Myocyte (in vitro differentiated cells): ENCODE measurements at regions not wholly inside any gene's neighbourhood (a gene's known extent, or its start where the extent isn't known, plus 50 kb on each side); places are given as distances from the start of the nearest gene placed in this dataset.
"Not testable (repeated sequence)": the region's sequence is repeated elsewhere in the genome, so short reads cannot be mapped to it uniquely, and the experiment has no call there.

Experiments
- DNase-seq: peaks from one replicate; pipeline ENCODE4 v3.0.0-alpha.2; 2012; ENCODE audit warnings: low read depth

GRCh38 chr10:36499693-36500092, 625.7 kb upstream of the ANKRD30A start:
- DNase-seq: no peak

DNA sequence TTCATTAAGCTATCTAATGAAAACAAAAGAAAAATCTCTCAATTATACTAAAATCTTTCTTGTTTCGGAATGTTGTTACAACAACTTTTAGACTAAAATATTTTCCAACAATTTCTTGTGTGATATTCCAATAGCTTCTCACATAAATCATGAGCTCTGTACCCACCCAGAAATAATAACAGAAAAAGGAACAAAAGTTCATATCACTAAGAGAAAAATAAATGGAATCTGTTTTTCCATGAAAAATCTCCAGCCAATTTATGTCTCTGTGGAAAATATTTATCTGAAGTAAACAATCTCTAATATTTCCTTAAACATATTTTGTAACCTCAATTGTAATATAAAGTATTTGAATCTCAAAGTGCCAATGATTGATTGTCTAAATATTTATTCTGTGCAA, 628.6 kb upstream of the ANKRD30A start:
- no peak for DNase-seq

DNA sequence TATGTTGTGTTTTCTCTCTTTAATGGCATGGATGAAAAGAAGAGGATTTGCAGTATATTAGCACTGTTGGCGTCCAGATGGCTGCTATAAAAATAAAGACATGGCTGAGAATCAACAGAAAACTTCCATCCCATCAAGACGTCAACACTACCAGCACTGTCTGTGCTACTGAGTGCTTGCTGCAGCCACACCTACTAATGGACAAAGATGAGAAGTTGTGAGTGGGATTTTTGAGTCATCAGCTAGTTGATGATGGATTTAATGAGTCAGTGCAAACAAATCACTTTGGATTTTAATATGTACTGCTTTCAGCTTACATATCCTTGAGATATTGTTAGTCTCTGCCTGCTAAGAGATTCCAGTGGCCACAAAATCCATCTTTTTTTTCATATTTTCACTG, 631.0 kb upstream of the ANKRD30A start:
- peak; percentile 47 for DNase-seq

DNA sequence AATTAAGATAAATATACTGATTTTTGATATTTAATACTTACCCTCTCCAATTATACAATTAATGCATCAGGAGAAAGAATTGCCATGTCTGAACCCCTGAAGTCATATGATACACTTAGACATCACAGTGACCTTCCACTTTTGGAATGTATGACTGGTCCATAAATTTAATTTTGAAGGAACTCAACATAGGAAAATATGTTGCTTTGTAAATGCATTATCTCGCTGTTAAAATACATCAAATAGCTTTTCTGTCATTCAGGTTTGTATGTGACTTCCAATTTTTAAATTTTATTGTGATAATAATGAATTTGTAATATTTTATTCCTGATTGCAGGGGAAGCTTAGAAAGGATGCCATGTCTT, 631.9 kb upstream of the ANKRD30A start:
- peak; percentile 30 for DNase-seq

DNA sequence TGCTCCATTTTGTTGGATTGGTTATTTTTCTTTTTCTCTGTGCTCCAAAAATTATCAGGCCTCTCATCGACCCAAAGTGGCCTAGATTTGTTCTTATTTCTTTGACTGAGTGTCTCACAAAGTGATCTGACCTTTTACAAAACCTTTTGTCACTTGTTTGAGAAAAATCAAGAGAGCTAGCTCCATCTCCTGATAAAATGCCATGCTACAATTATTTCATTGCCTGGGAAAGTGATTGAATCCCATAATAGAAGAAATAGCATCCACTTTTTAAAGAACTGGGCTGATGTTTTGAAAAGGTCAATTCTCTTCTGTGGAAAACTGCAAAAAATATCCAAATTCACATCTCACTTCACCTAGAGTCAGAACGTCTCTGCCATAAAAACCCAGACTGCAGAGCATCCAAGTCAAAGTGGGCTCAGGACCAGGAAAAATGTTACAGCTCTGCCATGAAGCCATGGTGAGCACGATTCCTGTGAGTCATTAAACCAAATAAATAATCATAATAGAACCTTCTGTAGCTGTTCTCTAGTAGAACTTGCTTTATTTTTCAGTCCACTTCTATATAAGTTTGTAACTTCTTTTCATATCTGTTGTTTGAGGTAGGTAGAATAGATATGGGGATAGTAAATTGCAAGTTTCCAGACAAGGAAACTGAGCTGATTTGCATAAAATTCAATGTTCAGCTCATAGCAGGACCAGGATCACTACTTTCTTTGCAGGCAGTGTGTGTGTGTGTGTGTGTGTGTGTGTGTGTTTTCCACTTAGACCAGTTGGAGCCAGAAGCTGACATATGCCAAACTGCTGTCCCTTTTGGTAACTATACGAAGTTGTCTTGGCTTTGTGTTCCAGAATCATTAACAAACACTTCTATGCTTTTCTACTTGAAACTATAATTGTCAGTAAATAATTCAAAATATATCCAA, 632.5 kb upstream of the ANKRD30A start:
- peak; percentile 16 for DNase-seq

- DNase-seq: no peak
Observed at GRCh38 chr10:36491926-36492325, 633.5 kb upstream of the ANKRD30A start.

- DNase-seq: peak; percentile 71
Observed at GRCh38 chr10:36489611-36490228, 635.7 kb upstream of the ANKRD30A start.

DNA sequence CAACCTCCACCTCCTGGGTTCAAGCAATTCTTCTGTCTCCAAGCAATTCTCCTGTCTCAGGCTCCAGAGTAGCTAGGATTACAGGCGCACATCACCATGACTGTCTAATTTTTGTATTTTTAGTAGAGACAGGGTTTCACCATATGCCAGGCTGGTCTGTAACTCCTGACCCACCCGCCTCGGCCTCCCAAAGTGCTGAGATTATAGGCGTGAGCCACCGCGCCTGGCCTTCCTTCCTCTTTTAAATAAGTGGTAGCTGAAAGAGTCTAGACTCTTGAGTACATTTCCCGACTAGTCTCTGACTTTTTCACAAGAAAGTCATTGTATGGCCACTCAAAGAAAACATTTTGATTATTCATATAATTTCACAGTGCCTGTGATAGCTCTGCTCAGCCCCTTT, 636.2 kb upstream of the ANKRD30A start:
- DNase-seq: no peak

- DNase-seq: peak; percentile 62
Observed at GRCh38 chr10:36488579-36488978, 636.8 kb upstream of the ANKRD30A start.

- DNase-seq: no peak
Observed at GRCh38 chr10:36479073-36479472, 646.3 kb upstream of the ANKRD30A start.

DNA sequence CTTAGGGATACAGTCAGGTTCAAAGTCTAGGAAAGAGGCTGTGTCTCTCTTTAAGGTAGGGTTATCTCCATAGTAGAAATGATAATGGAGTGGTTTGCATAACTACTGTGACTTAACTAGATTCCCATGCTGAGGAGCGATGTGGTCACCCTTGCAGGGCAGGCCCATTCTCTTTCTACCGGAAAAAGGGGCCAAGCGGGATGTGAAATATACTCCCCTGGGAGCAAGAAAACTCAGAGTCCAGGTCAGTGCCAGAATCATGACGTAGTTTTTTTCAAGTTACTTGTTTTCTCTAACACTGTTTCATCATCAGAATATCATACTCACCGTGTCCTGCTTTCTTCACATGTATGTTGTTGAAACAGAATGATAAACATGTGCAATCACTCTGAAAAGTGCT, 649.0 kb upstream of the ANKRD30A start:
- DNase-seq: no peak

DNA sequence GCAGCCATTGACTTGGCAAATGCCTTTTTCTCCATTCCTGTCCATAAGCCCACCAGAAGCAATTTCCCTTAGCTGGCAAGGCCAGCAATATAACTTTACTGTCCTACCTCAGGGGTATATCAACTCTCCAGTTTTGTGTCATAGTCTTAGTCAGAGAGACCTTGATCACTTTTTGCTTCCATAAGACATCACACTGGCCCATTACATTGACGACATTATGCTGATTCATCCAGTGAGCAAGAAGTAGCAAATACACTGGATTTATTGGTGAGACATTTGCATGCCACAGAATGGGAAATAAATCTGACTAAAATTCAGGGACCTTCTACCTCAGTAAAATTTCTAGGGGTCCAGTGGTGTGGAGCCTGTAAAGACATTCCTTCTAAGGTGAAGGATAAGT, 649.7 kb upstream of the ANKRD30A start:
- no peak for DNase-seq

GRCh38 chr10:36474456-36474855, 650.9 kb upstream of the ANKRD30A start:
- DNase-seq: no peak

- no peak for DNase-seq
Observed at GRCh38 chr10:36473122-36473521, 652.3 kb upstream of the ANKRD30A start.

GRCh38 chr10:36469585-36469984, 655.8 kb upstream of the ANKRD30A start:
- DNase-seq: no peak

DNA sequence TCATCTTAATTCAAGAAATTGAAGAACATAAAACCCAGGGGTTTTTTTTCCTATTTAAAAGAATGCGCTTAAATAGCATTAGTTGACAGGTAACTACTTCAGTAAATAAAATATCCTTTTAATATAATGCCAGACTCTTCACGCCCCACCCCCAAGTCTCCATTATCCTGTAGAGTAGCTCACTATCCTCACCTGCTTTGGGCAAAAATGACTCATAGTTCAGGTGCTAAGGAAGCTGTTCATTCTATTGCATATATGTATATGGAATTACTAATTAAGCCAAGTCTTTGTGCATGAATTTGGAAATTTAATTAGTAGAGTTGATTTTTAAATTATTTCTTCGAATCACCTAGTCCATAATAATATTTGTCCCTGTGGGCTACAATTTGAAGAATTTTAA, 656.8 kb upstream of the ANKRD30A start:
- DNase-seq: no peak

DNA sequence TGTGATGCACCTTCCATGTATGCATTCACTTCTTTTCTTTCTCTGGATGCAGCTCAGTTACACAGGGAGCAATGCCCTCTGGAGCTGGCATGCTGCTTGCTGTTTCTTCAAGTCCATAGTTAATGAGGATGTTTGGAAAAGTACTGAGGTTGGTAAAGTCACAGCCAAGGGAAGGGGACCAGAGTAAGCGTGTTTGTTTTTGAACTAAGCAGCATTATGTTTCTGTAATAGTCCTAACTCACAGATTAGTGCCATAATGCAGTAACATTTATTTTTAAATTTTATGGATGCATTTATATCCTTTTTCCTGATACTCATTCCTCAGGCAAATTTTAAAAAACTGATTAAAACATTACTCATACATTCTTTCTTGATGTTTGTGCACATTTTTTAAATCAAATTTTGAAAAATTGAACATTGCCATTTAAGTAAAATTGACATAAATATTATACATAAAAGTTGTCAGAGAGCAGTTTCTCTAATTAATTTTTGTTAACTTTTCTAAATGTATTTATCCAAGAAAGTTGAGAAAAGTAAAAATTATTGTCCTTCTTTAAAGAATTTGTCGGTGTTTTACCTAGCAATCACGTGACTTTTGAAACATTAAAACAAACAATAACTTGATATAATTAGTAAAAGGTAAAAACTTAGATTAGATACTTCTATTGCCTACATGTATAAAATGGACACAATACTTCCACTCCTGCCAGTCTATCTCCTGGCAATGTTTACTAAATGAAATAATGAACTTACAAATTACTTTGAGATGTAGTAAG, 659.6 kb upstream of the ANKRD30A start:
- DNase-seq: no peak

DNA sequence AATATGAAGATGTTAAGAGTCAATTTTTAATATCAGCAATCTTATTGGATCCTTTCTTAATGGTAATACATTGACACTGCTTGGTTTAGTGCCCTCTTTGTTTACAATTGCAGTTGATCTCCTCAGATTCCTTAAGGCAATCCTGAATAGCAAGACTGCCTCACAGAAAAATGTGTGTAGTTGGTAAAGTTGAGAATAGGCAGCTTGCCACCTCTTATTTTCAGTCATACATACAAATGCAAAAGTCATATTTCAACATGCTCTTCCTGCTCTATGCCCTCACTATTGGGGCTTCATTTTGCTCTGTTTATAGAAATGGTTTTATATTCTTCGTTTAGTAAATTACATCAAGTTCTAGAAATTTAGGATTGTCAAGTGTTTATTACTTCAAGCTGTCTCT, 661.1 kb upstream of the ANKRD30A start:
- DNase-seq: no peak

DNA sequence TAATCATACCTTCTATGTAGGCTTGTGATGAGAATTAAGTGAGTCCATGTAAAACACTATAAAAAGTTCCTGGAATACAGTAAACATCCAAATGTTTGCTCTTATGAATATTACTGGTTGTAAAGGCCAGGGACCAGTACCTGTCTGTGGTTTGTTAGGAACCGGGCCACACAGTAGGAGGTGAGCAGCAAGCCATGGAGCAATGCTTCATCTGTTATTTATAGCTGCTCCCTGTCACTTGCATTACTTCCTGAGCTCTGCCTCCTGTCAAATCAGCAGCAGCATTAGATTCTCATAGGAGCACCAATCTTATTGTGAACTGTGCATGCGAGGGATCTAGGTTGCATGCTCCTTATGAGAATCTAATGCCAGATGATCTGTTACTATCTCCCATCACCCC, 662.0 kb upstream of the ANKRD30A start:
- no peak for DNase-seq

GRCh38 chr10:36462194-36462593, 663.2 kb upstream of the ANKRD30A start:
- peak; percentile 84 for DNase-seq

- not testable (repeated sequence) for DNase-seq
Observed at GRCh38 chr10:36458437-36458836, 667.0 kb upstream of the ANKRD30A start.

DNA sequence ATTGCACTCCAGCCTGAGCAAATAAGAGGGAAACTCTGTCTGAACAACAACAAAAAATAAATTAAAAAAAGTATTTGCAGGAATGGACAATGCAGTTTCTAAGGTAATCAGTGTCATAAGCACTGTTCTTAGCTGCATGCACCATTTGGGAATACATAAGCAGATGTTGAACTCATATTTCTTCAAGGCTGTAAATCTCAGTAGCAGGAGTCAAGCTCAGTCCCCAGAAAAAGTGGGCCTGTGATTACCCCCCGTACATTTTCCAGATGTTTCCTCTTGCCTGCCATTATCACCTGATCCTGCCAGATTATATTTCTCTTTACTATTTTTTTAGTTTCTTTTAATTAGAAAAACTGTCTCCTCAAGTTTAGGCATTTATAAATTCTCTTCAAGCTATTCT, 667.6 kb upstream of the ANKRD30A start:
- DNase-seq: no peak
